ENCODE measurements at regions not wholly inside any gene's neighbourhood (a gene's known extent, or its start where the extent isn't known, plus 50 kb on each side); places are given as distances from the start of the nearest gene placed in this dataset.

- CTCF ChIA-PET (ENCODE audit: low intra/inter-chr PET ratio, low total read pairs) = no interaction called here
Observed at GRCh38 chr4:61024610-61025009, 175.5 kb upstream of the ADGRL3 start.

GRCh38 chr4:61027939-61028338 is 172.2 kb upstream of the ADGRL3 start:
- no peak overlapping the region for H3K4me3 ChIP-seq (replicated peaks in 1 of 3; ENCODE audit: insufficient read depth in 1 of 3, low read depth in 2 of 3, low read length in 3 of 3)
- TF ChIP-seq MAFF (IDR thresholded peaks at IDR 0.05; ENCODE audit: low read depth, low read length) (peak; percentile 73), HNRNPLL (IDR thresholded peaks at IDR 0.05; ENCODE audit: low read depth, low read length, poor library complexity, severe bottlenecking) (no peak), MAFK (conservative IDR thresholded peaks at IDR 0.05 in 1 of 2, IDR thresholded peaks at IDR 0.05 in 1 of 2; ENCODE audit: low read length in 2 of 2) (peak; percentile 46 to 84; a peak in 3 of 4 replicates)
- DNase-seq (ENCODE audit: low spot score) = no peak
- FAIRE-seq = no peak
- in situ Hi-C loops (cut with HindIII; ENCODE audit: extremely low pct_ligation_motif_present, low pct_unique_long_range_greater_than_20kb) = no loop called here
- H2AFZ ChIP-seq (ENCODE audit: low read length) = no peak overlapping the region
- no peak overlapping the region for H3K27ac ChIP-seq (ENCODE audit: extremely low read length, insufficient read depth, low read length)
- H3K4me2 ChIP-seq (ENCODE audit: low read depth, low read length) = no peak overlapping the region
- H4K20me1 ChIP-seq (ENCODE audit: insufficient read depth, low read length) = no peaks in the 10 kb centered on the region
- intact Hi-C loops (cut with micrococcal nuclease; ENCODE audit: unreplicated experiment) = no loop called here
- ChIA-PET CTCF (ENCODE audit: low intra/inter-chr PET ratio, low total read pairs) (no interaction called here), POLR2A (no interaction called here)
- BruUV-seq (replicated peaks) = no TSS peak
- no peaks in the 10 kb centered on the region for H3K36me3 ChIP-seq (replicated peaks in 1 of 2; ENCODE audit: control insufficient read depth in 1 of 2, insufficient read depth in 2 of 2, low read length in 2 of 2)
- ATAC-seq = no peak
- H3K79me2 ChIP-seq (ENCODE audit: insufficient read depth, low read length) = no peaks in the 10 kb centered on the region
- no peaks in the 10 kb centered on the region; the same call in 1 of the 2 replicates for H3K9me3 ChIP-seq (ENCODE audit: low read length)
- H3K9ac ChIP-seq (ENCODE audit: insufficient read depth, low read depth, low read length) = no peak overlapping the region
- no peaks in the 10 kb centered on the region for H3K4me1 ChIP-seq (ENCODE audit: insufficient read depth, low read length)
- no peaks in the 10 kb centered on the region for H3K27me3 ChIP-seq (ENCODE audit: control insufficient read depth in 1 of 2, insufficient read depth in 2 of 2, low read length in 2 of 2)

More at GRCh38 chr4:61024610-61025009, 175.5 kb upstream of the ADGRL3 start:
- POLR2A ChIA-PET = no interaction called here
- Histone ChIP-seq H3K4me3 (replicated peaks in 1 of 3; ENCODE audit: insufficient read depth in 1 of 3, low read depth in 2 of 3, low read length in 3 of 3) (no peak overlapping the region), H3K27ac (ENCODE audit: extremely low read length, insufficient read depth, low read length) (no peak overlapping the region), H4K20me1 (ENCODE audit: insufficient read depth, low read length) (no peaks in the 10 kb centered on the region), H3K9ac (ENCODE audit: insufficient read depth, low read depth, low read length) (no peak overlapping the region), H3K9me3 (ENCODE audit: low read length) (no peaks in the 10 kb centered on the region; the same call in 1 of the 2 replicates), H3K27me3 (ENCODE audit: control insufficient read depth in 1 of 2, insufficient read depth in 2 of 2, low read length in 2 of 2) (no peaks in the 10 kb centered on the region), H3K4me2 (ENCODE audit: low read depth, low read length) (no peak overlapping the region), H3K4me1 (ENCODE audit: insufficient read depth, low read length) (no peaks in the 10 kb centered on the region), H3K79me2 (ENCODE audit: insufficient read depth, low read length) (no peaks in the 10 kb centered on the region), H3K36me3 (replicated peaks in 1 of 2; ENCODE audit: control insufficient read depth in 1 of 2, insufficient read depth in 2 of 2, low read length in 2 of 2) (no peaks in the 10 kb centered on the region), H2AFZ (ENCODE audit: low read length) (no peak overlapping the region)
- TF ChIP-seq MXD4 (CRISPR knock-in tag; IDR thresholded peaks at IDR 0.05) (no peak), ZNF556 (CRISPR knock-in tag; IDR thresholded peaks at IDR 0.05; ENCODE audit: borderline replicate concordance) (no peak), GLI4 (CRISPR knock-in tag; IDR thresholded peaks at IDR 0.05; ENCODE audit: borderline replicate concordance) (no peak), ZNF616 (CRISPR knock-in tag; IDR thresholded peaks at IDR 0.05; ENCODE audit: low read depth) (no peak), ZNF446 (CRISPR knock-in tag; IDR thresholded peaks at IDR 0.05) (no peak)
- in situ Hi-C loops (cut with HindIII; ENCODE audit: extremely low pct_ligation_motif_present, low pct_unique_long_range_greater_than_20kb) = no loop called here
- no TSS peak for BruUV-seq (replicated peaks)
- FAIRE-seq (no peak), ATAC-seq (no peak), DNase-seq (ENCODE audit: low spot score) (no peak)
- WGBS (ENCODE audit: low lambda C conversion rate) = 29% methylated on average over 2 of the region's 2 CpGs
- intact Hi-C loops (cut with micrococcal nuclease; ENCODE audit: unreplicated experiment) = no loop called here
